ENCODE measurements at regions not wholly inside any gene's neighbourhood (a gene's known extent, or its start where the extent isn't known, plus 50 kb on each side); places are given as distances from the start of the nearest gene placed in this dataset.

GRCh38 chr14:97571866-97572555 lies 774.8 kb downstream of the VRK1 start:
- ATAC-seq (replicated peaks in 1 of 2) = no peak
- Mint-ChIP-seq H3K27me3 (ENCODE audit: low read depth) (no peaks in the 10 kb centered on the region), H3K9me3 (peaks cover 6 to 18% of the 10 kb centered on the region in 2 donors), H3K27ac (no peak overlapping the region), H3K4me3 (no peak overlapping the region), H3K4me1 (ENCODE audit: low read depth) (peaks cover 5% of the 10 kb centered on the region), H3K36me3 (ENCODE audit: insufficient read depth in 2 of 2) (peaks cover 3 to 4% of the 10 kb centered on the region in 2 donors)
- no peak for DNase-seq

GRCh38 chr14:97572583-97573458 lies 775.6 kb downstream of the VRK1 start:
- Mint-ChIP-seq H3K27me3 (ENCODE audit: low read depth) (no peaks in the 10 kb centered on the region), H3K27ac (no peak overlapping the region), H3K4me1 (ENCODE audit: low read depth) (peaks cover 5% of the 10 kb centered on the region), H3K4me3 (no peak overlapping the region), H3K9me3 (peaks cover 6 to 18% of the 10 kb centered on the region in 2 donors), H3K36me3 (ENCODE audit: insufficient read depth in 2 of 2) (peaks cover 3 to 4% of the 10 kb centered on the region in 2 donors)
- DNase-seq = no peak
- ATAC-seq (replicated peaks in 1 of 2) = no peak

GRCh38 chr14:97575677-97576076 lies 778.5 kb downstream of the VRK1 start:
- Mint-ChIP-seq H3K27me3 (ENCODE audit: low read depth) (no peaks in the 10 kb centered on the region), H3K9me3 (peaks cover 6 to 14% of the 10 kb centered on the region in 2 donors), H3K4me3 (no peak overlapping the region), H3K27ac (no peak overlapping the region), H3K36me3 (ENCODE audit: insufficient read depth in 2 of 2) (peaks cover 3 to 4% of the 10 kb centered on the region in 2 donors), H3K4me1 (ENCODE audit: low read depth) (peaks cover 12% of the 10 kb centered on the region)
- no peak for DNase-seq
- no peak for ATAC-seq (replicated peaks in 1 of 2)

- no peak overlapping the region for H3K4me3 Mint-ChIP-seq
- H3K4me1 Mint-ChIP-seq (ENCODE audit: low read depth) = peaks cover 12% of the 10 kb centered on the region
- ATAC-seq (replicated peaks in 1 of 2) = no peak
- no peak overlapping the region for H3K27ac Mint-ChIP-seq
- no peak for DNase-seq
- H3K27me3 Mint-ChIP-seq (ENCODE audit: low read depth) = no peaks in the 10 kb centered on the region
- H3K36me3 Mint-ChIP-seq (ENCODE audit: insufficient read depth in 2 of 2) = peaks cover 0 to 4% of the 10 kb centered on the region in 2 donors
- peaks cover 4 to 9% of the 10 kb centered on the region in 2 donors for H3K9me3 Mint-ChIP-seq
Observed at GRCh38 chr14:97578982-97579548, 781.9 kb downstream of the VRK1 start.

GRCh38 chr14:97581016-97581415 lies 783.8 kb downstream of the VRK1 start:
- Mint-ChIP-seq H3K4me3 (no peak overlapping the region), H3K27me3 (ENCODE audit: low read depth) (no peaks in the 10 kb centered on the region), H3K27ac (no peak overlapping the region), H3K9me3 (peaks cover 0 to 1% of the 10 kb centered on the region in 2 donors), H3K36me3 (ENCODE audit: insufficient read depth in 2 of 2) (no peaks in the 10 kb centered on the region), H3K4me1 (ENCODE audit: low read depth) (peaks cover 7% of the 10 kb centered on the region)
- DNase-seq = no peak
- no peak for ATAC-seq (replicated peaks in 1 of 2)

GRCh38 chr14:97582022-97582421 lies 784.8 kb downstream of the VRK1 start:
- H3K4me3 Mint-ChIP-seq = no peak overlapping the region
- H3K27me3 Mint-ChIP-seq (ENCODE audit: low read depth) = no peaks in the 10 kb centered on the region
- no peaks in the 10 kb centered on the region for H3K36me3 Mint-ChIP-seq (ENCODE audit: insufficient read depth in 2 of 2)
- ATAC-seq (replicated peaks in 1 of 2) (no peak), DNase-seq (no peak)
- H3K27ac Mint-ChIP-seq = no peak overlapping the region
- peaks cover 7% of the 10 kb centered on the region for H3K4me1 Mint-ChIP-seq (ENCODE audit: low read depth)
- H3K9me3 Mint-ChIP-seq = peaks cover 0 to 1% of the 10 kb centered on the region in 2 donors

GRCh38 chr14:97584528-97584927 lies 787.3 kb downstream of the VRK1 start:
- DNase-seq (no peak), ATAC-seq (replicated peaks in 1 of 2) (no peak)
- Mint-ChIP-seq H3K9me3 (peaks cover 1 to 3% of the 10 kb centered on the region in 2 donors), H3K27me3 (ENCODE audit: low read depth) (no peaks in the 10 kb centered on the region), H3K4me1 (ENCODE audit: low read depth) (peaks cover 10% of the 10 kb centered on the region), H3K4me3 (no peak overlapping the region), H3K27ac (no peak overlapping the region), H3K36me3 (ENCODE audit: insufficient read depth in 2 of 2) (peaks cover 0 to 2% of the 10 kb centered on the region in 2 donors)

GRCh38 chr14:97592341-97592980 lies 795.3 kb downstream of the VRK1 start:
- Mint-ChIP-seq H3K27me3 (ENCODE audit: low read depth) (no peaks in the 10 kb centered on the region), H3K4me3 (no peak overlapping the region), H3K27ac (no peak overlapping the region), H3K4me1 (ENCODE audit: low read depth) (peaks cover 14% of the 10 kb centered on the region), H3K36me3 (ENCODE audit: insufficient read depth in 2 of 2) (peaks cover under 1 to 3% of the 10 kb centered on the region in 2 donors), H3K9me3 (peaks cover 4 to 11% of the 10 kb centered on the region in 2 donors)
- no peak for DNase-seq
- ATAC-seq (replicated peaks in 1 of 2) = no peak

GRCh38 chr14:97594306-97594705 lies 797.1 kb downstream of the VRK1 start:
- Mint-ChIP-seq H3K4me3 (no peak overlapping the region), H3K4me1 (ENCODE audit: low read depth) (peaks cover 9% of the 10 kb centered on the region), H3K9me3 (peaks cover 4 to 8% of the 10 kb centered on the region in 2 donors), H3K27ac (no peak overlapping the region), H3K27me3 (ENCODE audit: low read depth) (no peaks in the 10 kb centered on the region), H3K36me3 (ENCODE audit: insufficient read depth in 2 of 2) (peaks cover 0 to 3% of the 10 kb centered on the region in 2 donors)
- ATAC-seq (replicated peaks in 1 of 2) (no peak), DNase-seq (no peak)

- peaks cover 5 to 7% of the 10 kb centered on the region in 2 donors for H3K9me3 Mint-ChIP-seq
- peak; percentile 84 to 89 for ATAC-seq (replicated peaks in 1 of 2)
- H3K27ac Mint-ChIP-seq = no peak overlapping the region
- H3K36me3 Mint-ChIP-seq (ENCODE audit: insufficient read depth in 2 of 2) = peaks cover 3 to 4% of the 10 kb centered on the region in 2 donors
- peak; percentile 56 to 61 for DNase-seq
- no peaks in the 10 kb centered on the region for H3K27me3 Mint-ChIP-seq (ENCODE audit: low read depth)
- no peak overlapping the region for H3K4me3 Mint-ChIP-seq
- peaks cover 17% of the 10 kb centered on the region for H3K4me1 Mint-ChIP-seq (ENCODE audit: low read depth)
Observed at GRCh38 chr14:97602438-97603117, 805.4 kb downstream of the VRK1 start.

GRCh38 chr14:97603201-97603600 lies 806.0 kb downstream of the VRK1 start:
- peak; percentile 22 to 36 for DNase-seq
- no peak overlapping the region for H3K27ac Mint-ChIP-seq

GRCh38 chr14:97604731-97605130 lies 807.5 kb downstream of the VRK1 start:
- H3K4me3 Mint-ChIP-seq = no peak overlapping the region
- H3K27me3 Mint-ChIP-seq (ENCODE audit: low read depth) = no peaks in the 10 kb centered on the region
- ATAC-seq (replicated peaks in 1 of 2) (no peak), DNase-seq (no peak)
- no peak overlapping the region for H3K27ac Mint-ChIP-seq
- H3K4me1 Mint-ChIP-seq (ENCODE audit: low read depth) = peaks cover 18% of the 10 kb centered on the region
- peaks cover 5 to 7% of the 10 kb centered on the region in 2 donors for H3K9me3 Mint-ChIP-seq
- peaks cover 3 to 4% of the 10 kb centered on the region in 2 donors for H3K36me3 Mint-ChIP-seq (ENCODE audit: insufficient read depth in 2 of 2)

More at GRCh38 chr14:97603201-97603600, 806.0 kb downstream of the VRK1 start:
- peak; percentile 82 for ATAC-seq (replicated peaks in 1 of 2)
- peaks cover 5 to 7% of the 10 kb centered on the region in 2 donors for H3K9me3 Mint-ChIP-seq
- peaks cover 18% of the 10 kb centered on the region for H3K4me1 Mint-ChIP-seq (ENCODE audit: low read depth)
- no peaks in the 10 kb centered on the region for H3K27me3 Mint-ChIP-seq (ENCODE audit: low read depth)
- peaks cover 3 to 4% of the 10 kb centered on the region in 2 donors for H3K36me3 Mint-ChIP-seq (ENCODE audit: insufficient read depth in 2 of 2)
- no peak overlapping the region for H3K4me3 Mint-ChIP-seq
